Spleen (tissue), 11 donors: ENCODE measurements at regions not wholly inside any gene's neighbourhood (a gene's known extent, or its start where the extent isn't known, plus 50 kb on each side); places are given as distances from the start of the nearest gene placed in this dataset.

Experiments
- DNase-seq: peaks from one replicate; pipeline ENCODE4 v3.0.0-alpha.2; 2020
- H3K27ac ChIP-seq, 8 donors: fragments of 200-600 bp; sonication (generic) in 7 of 8; 1 replicate in 4 of 8; 2 replicates in 4 of 8; pipeline versions ENCODE4 v1.5.0 to v1.8.0; 2016 to 2021; ENCODE audit warnings: inconsistent platforms in 4 of 8, mild to moderate bottlenecking in 4 of 8, moderate library complexity in 1 of 8
- H3K27me3 ChIP-seq, 7 donors: fragments of 200-600 bp; sonication (generic) in 6 of 7; replicated peaks in 1 of 7; 1 replicate in 4 of 7; 2 replicates in 3 of 7; pipeline versions ENCODE4 v1.5.0 to v1.8.0; 2016 to 2021; ENCODE audit warnings: inconsistent platforms in 3 of 7, mild to moderate bottlenecking in 1 of 7
- H3K36me3 ChIP-seq, 6 donors: fragments of 200-600 bp; sonication (generic) in 5 of 6; 1 replicate in 4 of 6; 2 replicates in 2 of 6; pipeline versions ENCODE4 v1.5.0 to v1.8.0; 2016 to 2021; ENCODE audit warnings: inconsistent platforms in 2 of 6
- H3K4me1 ChIP-seq, 6 donors: fragments of 200-600 bp; sonication (generic) in 5 of 6; 1 replicate in 3 of 6; 2 replicates in 3 of 6; pipeline versions ENCODE4 v1.5.0 to v1.8.0; 2016 to 2021; ENCODE audit warnings: inconsistent platforms in 3 of 6
- H3K4me3 ChIP-seq, 8 donors: fragments of 200-600 bp; sonication (generic) in 7 of 8; 1 replicate in 4 of 8; 2 replicates in 4 of 8; pipeline versions ENCODE4 v1.5.0 to v1.8.0; 2016 to 2021; ENCODE audit warnings: inconsistent platforms in 4 of 8, mild to moderate bottlenecking in 4 of 8, moderate library complexity in 2 of 8
- H3K9me3 ChIP-seq, 8 donors: fragments of 200-600 bp; sonication (generic) in 7 of 8; 1 replicate in 4 of 8; 2 replicates in 4 of 8; pipeline versions ENCODE4 v1.5.0 to v1.8.0; 2016 to 2021; ENCODE audit warnings: inconsistent platforms in 4 of 8
- POLR2A ChIP-seq, 3 donors: fragments of 450-650 bp; IDR thresholded peaks; one replicate each; pipeline ENCODE4 v1.5.1; 2017; ENCODE audit warnings: antibody characterized with exemption in 3 of 3, mild to moderate bottlenecking in 1 of 3
- POLR2AphosphoS5 ChIP-seq, 3 donors: sonication (generic); formaldehyde crosslinking; IDR thresholded peaks; one replicate each; pipeline ENCODE4 v1.5.1; 2017; ENCODE audit warnings: antibody characterized with exemption in 3 of 3
- WGBS, 5 donors: extraction: QIAGEN DNeasy Blood & Tissue Kit in 3 of 5; methylation state at CpG; one replicate each; pipeline versions ENCODE4 v1.1.5 to v1.1.7; 2013 to 2018; 5-methylcytosine and 5-hydroxymethylcytosine counted together
- intact Hi-C: fragments of 100-400 bp; cut with DNase I; formaldehyde crosslinking; loops from one replicate; pipeline ENCODE4 v1.15.0; 2023; ENCODE audit warnings: low total_unique reads
- TF ChIP-seq, protein P1 (sequence below), 11 experiments: fragments of 200-600 bp in 7 of 11; fragments of 450-650 bp in 4 of 11; sonication (generic) in 4 of 11; IDR thresholded peaks in 8 of 11; conservative IDR thresholded peaks in 3 of 11; 1 replicate in 7 of 11; 2 replicates in 4 of 11; pipeline versions ENCODE4 v1.4.0 to v1.8.0; 2016 to 2021; ENCODE audit warnings: antibody characterized with exemption in 11 of 11, inconsistent platforms in 4 of 11, mild to moderate bottlenecking in 1 of 11
- donor health status: healthy with polysubstance abuse.
- donor health status: DM: no; HTN: no; CAD: no; lungs with moderate emphysema.
- donor health status: DM: no; HTN: no; CAD: no.
- donor health status: Bipolar disorder and iron deficiency.
- donor health status: healthy.
- donor health status: DM: no; HTN: no; CAD: no.
- donor health status: DM: yes; HTN: yes; CAD: no.

DNA sequence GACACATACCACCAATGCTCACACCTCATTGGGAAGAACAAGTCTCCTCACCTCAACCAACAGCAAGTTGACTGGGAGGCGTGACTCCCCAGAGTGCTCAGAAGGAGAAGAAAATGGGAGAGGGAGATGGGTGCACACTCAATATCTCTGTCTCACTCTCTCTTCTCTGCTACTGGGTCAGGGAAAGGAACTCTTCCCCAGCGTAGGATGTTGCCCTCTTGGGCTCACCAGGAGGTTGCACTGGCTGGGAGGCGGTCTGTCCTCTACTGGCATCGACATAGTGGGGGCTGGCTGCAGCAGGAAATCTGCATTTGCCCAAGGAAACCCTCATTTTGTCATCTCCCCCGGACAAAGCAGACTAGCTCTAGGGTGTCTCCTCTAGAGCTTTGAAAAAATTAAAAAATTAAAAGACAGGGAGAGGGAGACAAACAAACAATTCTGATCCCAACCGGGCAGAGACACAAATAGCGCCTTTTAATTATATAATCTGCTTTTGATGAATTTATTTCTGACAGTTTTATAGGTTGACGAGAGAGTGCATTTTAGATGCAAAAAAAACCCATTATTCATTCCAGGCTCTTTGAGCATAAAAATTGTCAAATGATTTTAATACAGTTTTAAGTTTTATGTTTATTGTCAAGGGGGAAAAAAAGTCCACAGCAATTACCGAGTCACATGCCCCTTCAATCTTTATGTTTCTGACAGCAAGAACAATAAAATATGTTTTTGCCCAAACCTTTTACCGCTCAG lies 179.3 kb upstream of the MVB12B start:
- intact Hi-C loops, result no loop called here
- H3K36me3 ChIP-seq, result no peaks in the 10 kb centered on the region
- H3K4me1 ChIP-seq, result peaks cover 0 to 17% (median 0%) of the 10 kb centered on the region in 6 donors
- no peak overlapping the region for H3K4me3 ChIP-seq
- no peaks in the 10 kb centered on the region for H3K9me3 ChIP-seq
- WGBS, 5 donors, result 52 to 61% (median 56%) methylated on average over 10 of the region's 10 CpGs
- DNase-seq, result peak; percentile 35
- peak overlapping the region in 2 of 8 donors; percentile 28 to 53 for H3K27ac ChIP-seq
- H3K27me3 ChIP-seq, result peaks cover 0 to 39% (median 0%) of the 10 kb centered on the region in 7 donors
- no peak for TF ChIP-seq POLR2A (IDR thresholded peaks at IDR 0.05)
- no peak for TF ChIP-seq POLR2AphosphoS5 (IDR thresholded peaks at IDR 0.05)

DNA sequence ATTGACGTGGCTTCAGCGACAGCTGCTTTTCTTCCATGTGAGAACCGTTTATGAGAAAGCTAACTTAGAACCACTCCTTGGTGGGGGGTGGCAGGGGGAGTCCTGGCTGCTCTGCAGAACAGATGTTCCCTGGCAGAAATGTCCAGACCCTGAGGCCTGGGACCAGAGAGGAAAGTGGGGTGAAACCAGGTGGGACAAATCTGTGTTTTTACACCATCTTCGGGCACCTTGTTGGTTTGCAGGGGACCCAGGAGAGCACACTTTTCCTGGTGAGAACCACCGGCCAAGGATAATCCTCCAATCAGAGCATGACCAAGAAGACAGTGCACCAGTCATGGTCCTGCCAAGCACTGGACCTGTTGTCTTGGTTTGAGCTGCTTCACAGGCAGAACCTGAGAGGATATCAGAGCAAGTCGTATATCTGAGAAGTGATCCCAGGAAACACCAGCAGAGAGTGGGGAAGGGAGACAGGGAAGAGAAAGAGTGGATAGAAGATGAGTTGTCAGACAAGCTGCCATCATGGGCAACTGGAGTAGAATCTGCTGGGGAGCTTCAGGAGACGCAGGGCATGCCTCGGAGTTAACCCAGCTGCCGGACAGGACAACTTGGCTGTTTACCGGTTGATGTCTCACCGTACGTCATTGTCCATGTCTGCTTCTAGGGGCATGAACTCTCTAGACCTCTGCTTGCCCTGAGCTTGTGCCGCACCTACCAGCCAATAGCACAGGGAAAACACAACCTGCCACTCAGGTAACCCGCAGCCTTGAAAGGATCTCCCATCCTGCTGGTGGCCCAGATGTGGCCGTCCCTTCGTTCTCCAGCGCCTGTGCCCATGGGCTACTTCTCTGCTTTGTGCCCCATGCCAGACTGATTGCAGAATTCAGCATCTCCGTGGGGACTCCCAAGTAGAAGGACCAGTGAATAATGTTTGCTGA lies 178.4 kb upstream of the MVB12B start:
- H3K4me1 ChIP-seq, result peaks cover 0 to 17% (median 0%) of the 10 kb centered on the region in 6 donors
- no peaks in the 10 kb centered on the region for H3K9me3 ChIP-seq
- TF ChIP-seq, protein P1, sequence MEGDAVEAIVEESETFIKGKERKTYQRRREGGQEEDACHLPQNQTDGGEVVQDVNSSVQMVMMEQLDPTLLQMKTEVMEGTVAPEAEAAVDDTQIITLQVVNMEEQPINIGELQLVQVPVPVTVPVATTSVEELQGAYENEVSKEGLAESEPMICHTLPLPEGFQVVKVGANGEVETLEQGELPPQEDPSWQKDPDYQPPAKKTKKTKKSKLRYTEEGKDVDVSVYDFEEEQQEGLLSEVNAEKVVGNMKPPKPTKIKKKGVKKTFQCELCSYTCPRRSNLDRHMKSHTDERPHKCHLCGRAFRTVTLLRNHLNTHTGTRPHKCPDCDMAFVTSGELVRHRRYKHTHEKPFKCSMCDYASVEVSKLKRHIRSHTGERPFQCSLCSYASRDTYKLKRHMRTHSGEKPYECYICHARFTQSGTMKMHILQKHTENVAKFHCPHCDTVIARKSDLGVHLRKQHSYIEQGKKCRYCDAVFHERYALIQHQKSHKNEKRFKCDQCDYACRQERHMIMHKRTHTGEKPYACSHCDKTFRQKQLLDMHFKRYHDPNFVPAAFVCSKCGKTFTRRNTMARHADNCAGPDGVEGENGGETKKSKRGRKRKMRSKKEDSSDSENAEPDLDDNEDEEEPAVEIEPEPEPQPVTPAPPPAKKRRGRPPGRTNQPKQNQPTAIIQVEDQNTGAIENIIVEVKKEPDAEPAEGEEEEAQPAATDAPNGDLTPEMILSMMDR (IDR thresholded peaks at IDR 0.05 in 8 of 11, conservative IDR thresholded peaks at IDR 0.05 in 3 of 11), result no peak
- TF ChIP-seq POLR2AphosphoS5 (IDR thresholded peaks at IDR 0.05) (no peak), POLR2A (IDR thresholded peaks at IDR 0.05) (no peak)
- no peak overlapping the region for H3K27ac ChIP-seq
- 80 to 88% (median 83%) methylated on average over 18 of the region's 18 CpGs for WGBS, 5 donors
- no peaks in the 10 kb centered on the region for H3K36me3 ChIP-seq
- intact Hi-C loops, result no loop called here
- DNase-seq, result peak; percentile 42
- H3K4me3 ChIP-seq, result no peak overlapping the region
- H3K27me3 ChIP-seq, result peaks cover 0 to 37% (median 0%) of the 10 kb centered on the region in 7 donors

DNA sequence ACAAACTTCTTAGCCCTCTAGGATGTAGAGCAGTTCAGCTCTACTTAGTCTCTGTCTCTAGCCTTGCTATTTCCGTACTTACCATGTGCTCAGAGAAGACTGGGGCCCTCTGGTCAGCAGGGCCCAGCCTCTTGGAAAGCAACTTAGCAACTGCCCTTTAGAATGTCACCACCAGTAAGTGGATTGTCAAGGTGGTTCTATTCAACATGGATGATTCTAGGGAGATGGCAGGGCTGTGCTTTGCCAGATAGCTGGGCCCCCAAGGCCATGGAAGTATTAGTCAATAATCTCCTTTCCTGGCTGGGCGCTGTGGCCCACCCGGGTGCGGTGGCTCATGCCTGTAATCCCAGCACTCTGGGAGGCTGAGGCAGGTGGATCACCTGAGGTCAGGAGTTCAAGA lies 177.6 kb upstream of the MVB12B start:
- DNase-seq, result peak; percentile 12
- 73 to 95% (median 82%) methylated on average over 1 to 4 of the region's 4 CpGs for WGBS, 5 donors
- Histone ChIP-seq H3K36me3 (no peaks in the 10 kb centered on the region), H3K4me1 (peaks cover 0 to 17% (median 0%) of the 10 kb centered on the region in 6 donors), H3K9me3 (no peaks in the 10 kb centered on the region), H3K27ac (no peak overlapping the region), H3K4me3 (no peak overlapping the region), H3K27me3 (peaks cover 0 to 31% (median 0%) of the 10 kb centered on the region in 7 donors)
- intact Hi-C loops, result no loop called here
- TF ChIP-seq POLR2AphosphoS5 (IDR thresholded peaks at IDR 0.05) (no peak), POLR2A (IDR thresholded peaks at IDR 0.05) (no peak)
- TF ChIP-seq, protein P1 (IDR thresholded peaks at IDR 0.05 in 8 of 11, conservative IDR thresholded peaks at IDR 0.05 in 3 of 11), result no peak

DNA sequence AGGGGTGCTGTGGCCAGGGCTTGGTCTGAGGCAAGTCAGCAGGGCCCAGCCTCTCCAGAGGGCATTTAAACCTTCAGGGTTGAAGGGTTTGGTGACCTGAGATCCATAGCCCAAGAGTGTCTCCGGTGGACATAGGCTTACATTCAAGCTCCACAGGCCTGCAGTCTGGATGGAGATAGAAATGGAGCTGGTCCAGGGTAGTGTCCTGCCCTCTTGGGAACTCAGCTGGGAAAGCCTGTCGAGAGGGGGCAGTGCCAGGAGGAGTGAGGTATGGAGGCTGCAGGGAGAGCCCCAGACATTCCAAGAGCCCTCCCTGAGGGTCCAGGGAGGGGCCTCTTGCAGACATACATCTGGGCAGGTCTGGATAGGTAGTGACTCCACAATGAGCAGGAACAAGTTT lies 177.0 kb upstream of the MVB12B start:
- no peaks in the 10 kb centered on the region for H3K36me3 ChIP-seq
- peaks cover 0 to 37% (median 0%) of the 10 kb centered on the region in 7 donors for H3K27me3 ChIP-seq
- no peak overlapping the region for H3K27ac ChIP-seq
- WGBS, 5 donors, result 80 to 93% (median 88%) methylated on average over 2 of the region's 2 CpGs
- H3K4me1 ChIP-seq, result peaks cover 0 to 17% (median 0%) of the 10 kb centered on the region in 6 donors
- H3K9me3 ChIP-seq, result no peaks in the 10 kb centered on the region
- DNase-seq, result peak; percentile 18
- intact Hi-C loops, result no loop called here
- no peak overlapping the region for H3K4me3 ChIP-seq
- TF ChIP-seq, protein P1 (IDR thresholded peaks at IDR 0.05 in 8 of 11, conservative IDR thresholded peaks at IDR 0.05 in 3 of 11), result no peak
- no peak for TF ChIP-seq POLR2AphosphoS5 (IDR thresholded peaks at IDR 0.05)
- no peak for TF ChIP-seq POLR2A (IDR thresholded peaks at IDR 0.05)
